ENCODE measurements at regions not wholly inside any gene's neighbourhood (a gene's known extent, or its start where the extent isn't known, plus 50 kb on each side); places are given as distances from the start of the nearest gene placed in this dataset.

DNA sequence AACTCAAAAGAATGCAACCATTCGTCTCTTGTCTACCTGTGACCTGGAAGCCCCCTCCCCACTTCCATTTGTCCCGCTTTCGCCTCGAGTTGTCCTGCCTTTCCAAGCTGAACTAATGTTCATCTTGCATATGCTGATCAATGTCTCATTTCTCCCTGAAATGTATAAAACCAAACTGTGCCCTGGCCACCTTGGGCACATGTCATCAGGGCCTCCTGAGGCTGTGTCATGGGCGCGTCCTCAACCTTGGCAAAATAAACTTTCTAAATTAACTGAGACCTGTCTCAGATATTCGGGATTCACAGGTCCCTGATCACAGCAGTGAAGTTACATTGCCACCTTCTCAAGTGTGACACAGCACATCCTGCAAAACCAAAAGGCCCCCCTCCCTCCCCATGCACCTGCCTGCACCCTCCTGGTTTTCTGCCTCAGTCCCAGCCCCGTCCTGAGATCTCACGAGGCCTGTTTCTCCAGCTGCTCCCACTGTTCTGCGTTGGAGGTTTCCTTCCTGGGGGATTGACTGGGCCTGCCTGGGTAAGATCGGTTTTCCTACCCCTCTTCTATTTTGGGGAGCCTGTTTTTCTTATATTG, 1328.7 kb downstream of the TBC1D22A start:
- no peaks in the 10 kb centered on the region for H3K9me3 ChIP-seq (ENCODE audit: insufficient read depth, low read length)
- TF ChIP-seq, protein P1, sequence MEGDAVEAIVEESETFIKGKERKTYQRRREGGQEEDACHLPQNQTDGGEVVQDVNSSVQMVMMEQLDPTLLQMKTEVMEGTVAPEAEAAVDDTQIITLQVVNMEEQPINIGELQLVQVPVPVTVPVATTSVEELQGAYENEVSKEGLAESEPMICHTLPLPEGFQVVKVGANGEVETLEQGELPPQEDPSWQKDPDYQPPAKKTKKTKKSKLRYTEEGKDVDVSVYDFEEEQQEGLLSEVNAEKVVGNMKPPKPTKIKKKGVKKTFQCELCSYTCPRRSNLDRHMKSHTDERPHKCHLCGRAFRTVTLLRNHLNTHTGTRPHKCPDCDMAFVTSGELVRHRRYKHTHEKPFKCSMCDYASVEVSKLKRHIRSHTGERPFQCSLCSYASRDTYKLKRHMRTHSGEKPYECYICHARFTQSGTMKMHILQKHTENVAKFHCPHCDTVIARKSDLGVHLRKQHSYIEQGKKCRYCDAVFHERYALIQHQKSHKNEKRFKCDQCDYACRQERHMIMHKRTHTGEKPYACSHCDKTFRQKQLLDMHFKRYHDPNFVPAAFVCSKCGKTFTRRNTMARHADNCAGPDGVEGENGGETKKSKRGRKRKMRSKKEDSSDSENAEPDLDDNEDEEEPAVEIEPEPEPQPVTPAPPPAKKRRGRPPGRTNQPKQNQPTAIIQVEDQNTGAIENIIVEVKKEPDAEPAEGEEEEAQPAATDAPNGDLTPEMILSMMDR (IDR thresholded peaks at IDR 0.05; ENCODE audit: insufficient read depth, low read length, poor library complexity, severe bottlenecking) = no peak
- TF ChIP-seq EZH2phosphoT487 (conservative IDR thresholded peaks at IDR 0.05; ENCODE audit: low read length) = no peak
- H3K4me3 ChIP-seq (ENCODE audit: insufficient read depth, low read length, poor library complexity, severe bottlenecking) = no peak overlapping the region
- no peak overlapping the region for H3K27ac ChIP-seq (ENCODE audit: low read depth, low read length)
- H3K79me2 ChIP-seq (ENCODE audit: insufficient read depth, low read length) = no peaks in the 10 kb centered on the region
- H3K27me3 ChIP-seq (ENCODE audit: low read length) = no peaks in the 10 kb centered on the region
- H3K36me3 ChIP-seq (ENCODE audit: low read length) = no peaks in the 10 kb centered on the region
- H3F3A ChIP-seq (ENCODE audit: insufficient read depth) = peaks cover 10% of the 10 kb centered on the region
- no peaks in the 10 kb centered on the region for H4K20me1 ChIP-seq (ENCODE audit: low read depth, low read length)
- H2AFZ ChIP-seq (ENCODE audit: low read depth, low read length, severe bottlenecking) = no peak overlapping the region
- H3K9ac ChIP-seq (ENCODE audit: low read length) = no peak overlapping the region
- no peaks in the 10 kb centered on the region for H3K9me2 ChIP-seq (replicated peaks; ENCODE audit: insufficient read depth, low read length)
- no peak overlapping the region for H3K4me2 ChIP-seq (ENCODE audit: low read depth, low read length, poor library complexity, severe bottlenecking)

DNA sequence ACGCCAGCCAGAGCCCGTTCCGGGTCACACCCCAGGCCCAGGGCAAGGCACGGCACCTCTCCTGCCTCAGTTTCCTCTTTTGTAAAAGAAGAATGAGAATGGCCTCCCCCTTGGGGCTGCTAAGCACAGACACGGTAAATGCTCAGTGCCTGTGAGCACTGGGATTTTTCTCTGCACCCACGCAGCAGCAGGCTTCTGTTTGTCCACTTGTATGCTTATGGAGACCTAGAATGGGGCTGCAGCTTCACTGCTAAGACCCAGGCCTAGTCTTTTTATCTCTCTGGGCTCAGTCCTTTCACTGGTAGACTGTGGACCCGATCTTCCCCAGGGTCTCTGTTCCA, 1327.9 kb downstream of the TBC1D22A start:
- H3K79me2 ChIP-seq (ENCODE audit: insufficient read depth, low read length) = no peaks in the 10 kb centered on the region
- H3K4me3 ChIP-seq (ENCODE audit: insufficient read depth, low read length, poor library complexity, severe bottlenecking) = no peak overlapping the region
- no peak overlapping the region for H2AFZ ChIP-seq (ENCODE audit: low read depth, low read length, severe bottlenecking)
- H3K4me2 ChIP-seq (ENCODE audit: low read depth, low read length, poor library complexity, severe bottlenecking) = no peak overlapping the region
- H3K27ac ChIP-seq (ENCODE audit: low read depth, low read length) = no peak overlapping the region
- H3K27me3 ChIP-seq (ENCODE audit: low read length) = no peaks in the 10 kb centered on the region
- H3K9me3 ChIP-seq (ENCODE audit: insufficient read depth, low read length) = no peaks in the 10 kb centered on the region
- no peak overlapping the region for H3K9ac ChIP-seq (ENCODE audit: low read length)
- H3K9me2 ChIP-seq (replicated peaks; ENCODE audit: insufficient read depth, low read length) = no peaks in the 10 kb centered on the region
- H3K36me3 ChIP-seq (ENCODE audit: low read length) = no peaks in the 10 kb centered on the region
- peaks cover 5% of the 10 kb centered on the region for H3F3A ChIP-seq (ENCODE audit: insufficient read depth)
- TF ChIP-seq, protein P1 (IDR thresholded peaks at IDR 0.05; ENCODE audit: insufficient read depth, low read length, poor library complexity, severe bottlenecking) = no peak
- TF ChIP-seq EZH2phosphoT487 (conservative IDR thresholded peaks at IDR 0.05; ENCODE audit: low read length) = no peak
- no peaks in the 10 kb centered on the region for H4K20me1 ChIP-seq (ENCODE audit: low read depth, low read length)

DNA sequence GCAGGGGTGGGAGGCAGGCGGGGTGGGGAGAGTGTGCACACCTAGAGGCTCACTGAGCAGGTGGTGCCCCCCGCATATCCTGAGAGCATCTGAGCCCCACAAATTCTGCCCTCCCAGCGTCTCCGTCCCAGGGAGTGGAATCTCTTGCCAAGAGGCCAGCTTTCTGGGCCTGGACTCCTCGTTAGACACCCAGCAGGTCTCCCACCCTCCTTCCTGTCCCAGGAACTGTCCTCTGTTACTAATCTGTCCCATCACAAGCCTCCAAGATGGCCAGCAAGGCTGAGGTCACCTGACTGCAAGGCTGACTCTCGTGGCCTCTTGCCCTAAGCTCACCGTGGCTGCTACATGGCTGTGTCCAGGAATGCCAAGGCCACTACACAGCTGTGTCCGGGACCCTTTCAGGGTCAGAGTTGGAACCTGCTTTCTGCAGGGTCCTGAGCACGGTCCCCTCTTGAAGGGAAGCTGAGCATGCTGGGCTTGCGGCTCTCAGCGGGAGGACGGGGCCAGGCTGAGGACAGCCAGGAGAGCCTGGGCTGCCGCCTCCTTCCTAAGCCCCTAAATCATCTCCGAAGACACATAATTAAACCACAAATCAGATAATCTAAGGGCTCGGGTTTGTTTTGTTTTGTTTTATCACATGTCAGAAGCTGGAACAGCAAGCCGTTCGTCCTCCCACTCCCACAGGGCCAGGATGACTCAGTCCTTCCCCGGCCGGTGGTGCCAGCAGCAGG, 1327.3 kb downstream of the TBC1D22A start:
- no peaks in the 10 kb centered on the region for H3K9me2 ChIP-seq (replicated peaks; ENCODE audit: insufficient read depth, low read length)

More for the DNA sequence above, 1327.3 kb downstream of the TBC1D22A start:
- Histone ChIP-seq H2AFZ (ENCODE audit: low read depth, low read length, severe bottlenecking) (no peak overlapping the region), H3K36me3 (ENCODE audit: low read length) (no peaks in the 10 kb centered on the region), H3K27me3 (ENCODE audit: low read length) (no peaks in the 10 kb centered on the region), H3K4me2 (ENCODE audit: low read depth, low read length, poor library complexity, severe bottlenecking) (no peak overlapping the region), H4K20me1 (ENCODE audit: low read depth, low read length) (no peaks in the 10 kb centered on the region), H3K27ac (ENCODE audit: low read depth, low read length) (no peak overlapping the region), H3K9me3 (ENCODE audit: insufficient read depth, low read length) (no peaks in the 10 kb centered on the region), H3K79me2 (ENCODE audit: insufficient read depth, low read length) (no peaks in the 10 kb centered on the region), H3K4me3 (ENCODE audit: insufficient read depth, low read length, poor library complexity, severe bottlenecking) (no peak overlapping the region), H3K9ac (ENCODE audit: low read length) (no peak overlapping the region), H3F3A (ENCODE audit: insufficient read depth) (no peaks in the 10 kb centered on the region)
- no peak for TF ChIP-seq EZH2phosphoT487 (conservative IDR thresholded peaks at IDR 0.05; ENCODE audit: low read length)
- TF ChIP-seq, protein P1 (IDR thresholded peaks at IDR 0.05; ENCODE audit: insufficient read depth, low read length, poor library complexity, severe bottlenecking) = no peak
